HG03280 (cell line): ENCODE measurements at regions not wholly inside any gene's neighbourhood (a gene's known extent, or its start where the extent isn't known, plus 50 kb on each side); places are given as distances from the start of the nearest gene placed in this dataset.

Experiments
- ATAC-seq: cut with Tn5 transposase; IDR thresholded peaks from one replicate; pipeline ENCODE4 v1.9.1; 2021; ENCODE audit warnings: mild to moderate bottlenecking, moderate library complexity; ENCODE audit not compliant: unreplicated experiment

- ATAC-seq: no peak
Observed at GRCh38 chrX:69236641-69237040, 71.4 kb upstream of the PJA1 start.

- ATAC-seq: no peak
Observed at GRCh38 chrX:69234624-69235023, 69.4 kb upstream of the PJA1 start.

GRCh38 chrX:69232945-69233344, 67.7 kb upstream of the PJA1 start:
- no peak for ATAC-seq

DNA sequence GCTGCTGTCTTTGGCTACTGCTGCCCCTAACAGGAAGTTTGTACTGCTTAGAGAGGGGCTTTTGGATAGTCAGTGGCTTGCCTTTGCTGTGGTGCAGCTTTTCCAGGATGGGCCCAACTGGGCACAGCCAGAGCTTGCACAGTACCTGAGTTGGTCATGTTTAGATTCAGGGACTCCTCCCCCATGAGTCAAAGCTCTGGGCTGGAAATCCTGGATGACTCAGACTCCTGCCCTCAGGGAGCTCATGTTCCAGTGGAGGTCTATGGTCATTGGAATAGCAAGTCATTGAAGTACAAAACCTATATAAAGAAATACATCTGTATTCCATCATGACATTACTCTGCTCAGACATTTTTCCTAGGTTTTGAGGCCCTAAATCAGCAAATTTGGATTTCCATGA, 66.7 kb upstream of the PJA1 start:
- no peak for ATAC-seq

DNA sequence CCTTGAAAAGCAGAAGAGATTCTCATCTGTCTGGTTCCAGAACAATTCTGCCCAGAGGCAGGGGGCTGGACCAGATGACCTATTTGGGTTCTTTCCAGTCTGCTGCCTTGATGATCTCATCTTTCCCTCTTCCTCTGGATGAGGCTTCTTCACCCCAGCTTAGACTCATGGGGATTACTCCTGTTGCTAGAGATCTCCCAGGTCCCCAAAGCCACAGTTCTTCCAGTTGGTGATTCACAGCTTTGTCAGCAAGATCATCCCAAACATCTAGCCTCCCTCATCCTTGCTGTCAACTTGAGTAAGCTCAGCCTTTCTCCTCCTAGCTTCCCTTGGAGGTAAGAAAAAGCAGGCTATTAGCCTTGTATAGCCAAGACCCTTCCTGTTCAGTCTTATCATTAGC, 64.2 kb upstream of the PJA1 start:
- ATAC-seq: no peak

GRCh38 chrX:69228732-69229131, 63.5 kb upstream of the PJA1 start:
- ATAC-seq: no peak

GRCh38 chrX:69226459-69227158, 61.4 kb upstream of the PJA1 start:
- ATAC-seq: no peak

GRCh38 chrX:69222103-69223090, 57.1 kb upstream of the PJA1 start:
- peak; percentile 62 for ATAC-seq

- no peak for ATAC-seq
Observed at GRCh38 chrX:69221239-69222102, 56.2 kb upstream of the PJA1 start.

GRCh38 chrX:69218407-69218997, 53.2 kb upstream of the PJA1 start:
- ATAC-seq: no peak

DNA sequence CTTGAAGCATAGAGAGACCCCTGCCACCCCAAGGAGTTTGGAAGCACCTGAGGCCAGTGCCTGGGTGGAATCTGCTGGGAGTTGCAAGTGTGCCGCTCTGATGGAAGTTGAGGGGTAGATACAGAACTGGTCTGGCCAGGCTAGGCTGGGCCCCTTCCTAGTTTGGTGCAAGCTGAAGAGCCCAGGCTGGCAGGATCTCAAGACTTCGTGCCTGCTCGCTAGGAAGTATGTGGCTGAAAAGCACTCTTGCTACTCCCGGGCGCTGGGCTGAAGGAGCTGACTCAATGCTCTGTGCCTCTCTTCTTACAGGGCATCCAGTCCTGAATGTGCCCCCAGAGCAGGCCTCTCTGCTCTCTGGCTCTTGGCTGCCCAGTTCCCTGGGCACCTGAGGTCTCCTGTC, 51.7 kb upstream of the PJA1 start:
- no peak for ATAC-seq

- ATAC-seq: no peak
Observed at GRCh38 chrX:69216446-69216845, 51.2 kb upstream of the PJA1 start.

DNA sequence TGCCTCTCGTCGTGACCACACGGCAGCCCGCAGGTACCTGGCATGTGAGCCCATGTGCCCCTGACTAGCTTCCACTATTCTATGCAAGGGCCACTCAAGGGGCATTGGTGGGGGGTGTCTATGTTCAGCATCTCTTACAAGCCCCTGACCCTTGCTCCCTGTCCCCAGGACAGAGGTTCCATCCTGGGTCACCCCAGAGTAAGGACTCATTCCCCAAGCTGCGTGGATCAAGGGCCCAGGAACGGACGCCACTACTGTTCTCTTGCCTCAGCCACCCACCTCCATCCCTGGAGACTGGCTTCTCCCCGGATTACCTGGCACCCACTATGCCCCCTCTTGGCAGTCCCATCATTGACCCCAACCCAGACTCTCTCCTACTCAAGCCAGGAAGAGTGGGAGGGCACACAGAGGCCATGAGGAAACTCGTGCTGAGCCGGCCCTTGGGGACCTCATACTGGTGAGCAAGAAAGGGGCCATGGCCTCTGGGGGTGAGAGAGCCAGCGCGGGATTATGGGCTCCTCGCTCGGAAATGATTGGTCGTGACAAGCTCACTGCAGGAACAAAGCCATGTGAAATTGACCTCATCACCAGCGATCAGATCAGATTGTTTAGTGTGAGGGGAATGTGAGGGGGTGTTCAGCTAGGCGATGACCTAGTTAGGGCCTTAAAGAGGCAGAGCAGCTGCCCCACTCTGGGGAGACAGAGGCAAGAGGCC, 50.1 kb upstream of the PJA1 start:
- ATAC-seq: no peak
